A549 (cell line): ENCODE measurements at regions not wholly inside any gene's neighbourhood (a gene's known extent, or its start where the extent isn't known, plus 50 kb on each side); places are given as distances from the start of the nearest gene placed in this dataset.

ENCODE experiments used
- ATAC-seq, 2 experiments: fragments of 200-7000 bp in 1 of 2; fragments of >200 bp in 1 of 2; cut with Nextera tagmentation in 1 of 2; cut with Tn5 transposase in 1 of 2; 3 replicates each; pipeline versions ENCODE4 v1.8.0 to v1.9.1; 2018 to 2020; ENCODE audit warnings: mild to moderate bottlenecking in 1 of 2, moderate library complexity in 1 of 2
- CTCF ChIA-PET: fragments of 300-600 bp; sonication (Branson Sonifier 250); formaldehyde crosslinking; extraction: SDS; loops from one replicate; lab custom pipeline; 2021; ENCODE audit warnings: antibody characterized with exemption, inconsistent platforms; lab: Yijun Ruan, JAX
- POLR2A ChIA-PET: fragments of 350-600 bp; formaldehyde crosslinking; extraction: SDS; loops from one replicate; lab custom pipeline; 2021; ENCODE audit warnings: antibody characterized with exemption, inconsistent platforms; lab: Yijun Ruan, JAX
- DNase-seq, 2 experiments: peaks; one replicate each; pipeline versions ENCODE4 v3.0.0 to v3.0.0-alpha.2; 2011 to 2016; ENCODE audit warnings: low read depth in 1 of 2, low spot score in 1 of 2
- FAIRE-seq: peaks from 2 replicates; lab custom pipeline; 2011; peaks lifted over from hg19 to GRCh38; lab: Jason Lieb, UNC
- H3K27ac ChIP-seq, 2 experiments: fragments of >200 bp; sonication (Bioruptor Twin); formaldehyde crosslinking; 3 replicates each; pipeline ENCODE4 v1.5.1; 2016 to 2017
- H3K4me1 ChIP-seq: fragments of >200 bp; sonication (Bioruptor Twin); formaldehyde crosslinking; 3 replicates; pipeline ENCODE4 v1.6.1; 2016
- H3K4me2 ChIP-seq: fragments of >200 bp; sonication (Bioruptor Twin); formaldehyde crosslinking; 3 replicates; pipeline ENCODE4 v1.6.1; 2016
- H3K4me3 ChIP-seq: fragments of >200 bp; sonication (Bioruptor Twin); formaldehyde crosslinking; 3 replicates; pipeline ENCODE4 v1.5.1; 2016
- H3K9me3 ChIP-seq: fragments of >200 bp; sonication (Bioruptor Twin); formaldehyde crosslinking; 3 replicates; pipeline ENCODE4 v1.6.1; 2016
- CBX2 ChIP-seq: fragments of 200-600 bp; sonication (generic); IDR thresholded peaks from 2 replicates; pipeline ENCODE4 v1.6.1; 2016; ENCODE audit warnings: low read depth, mild to moderate bottlenecking, borderline replicate concordance
- E2F6 ChIP-seq: IDR thresholded peaks from 2 replicates; pipeline ENCODE4 v1.6.1; 2012; ENCODE audit warnings: low read depth, borderline replicate concordance
- ELK1 ChIP-seq: fragments of 150-350 bp; IDR thresholded peaks from 2 replicates; pipeline ENCODE4 v1.6.1; 2014; ENCODE audit warnings: low read depth, mild to moderate bottlenecking, low read length
- GATA3 ChIP-seq: IDR thresholded peaks from 2 replicates; pipeline ENCODE4 v1.6.1; 2012; ENCODE audit warnings: borderline replicate concordance
- HES2 ChIP-seq: fragments of >200 bp; sonication (Bioruptor Twin); formaldehyde crosslinking; IDR thresholded peaks from 2 replicates; pipeline ENCODE4 v1.6.1; 2016
- HEYL ChIP-seq: fragments of 250-450 bp; sonication (Bioruptor Pico); IDR thresholded peaks from 2 replicates; pipeline ENCODE4 v1.8.0; 2021; ENCODE audit warnings: mild to moderate bottlenecking, moderate library complexity
- HMGXB4 ChIP-seq: fragments of 250-450 bp; sonication (Bioruptor Pico); IDR thresholded peaks from 2 replicates; pipeline ENCODE4 v1.5.0; 2021; ENCODE audit warnings: mild to moderate bottlenecking, moderate library complexity, borderline replicate concordance
- HOXB13 ChIP-seq: fragments of 250-450 bp; sonication (Bioruptor Pico); IDR thresholded peaks from 2 replicates; pipeline ENCODE4 v1.5.0; 2020; ENCODE audit warnings: low read depth, mild to moderate bottlenecking, moderate library complexity
- MAX ChIP-seq: IDR thresholded peaks from 2 replicates; pipeline ENCODE4 v1.6.1; 2012
- MYC ChIP-seq: IDR thresholded peaks from 2 replicates; pipeline ENCODE4 v1.6.1; 2012; ENCODE audit warnings: mild to moderate bottlenecking, inconsistent platforms, low read length, improper control_type of control experiment, borderline replicate concordance
- NR3C1 ChIP-seq: fragments of >200 bp; sonication (Bioruptor Twin); formaldehyde crosslinking; IDR thresholded peaks from 3 replicates; pipeline ENCODE4 v1.6.1; 2017
- PBX3 ChIP-seq: IDR thresholded peaks from 2 replicates; pipeline ENCODE4 v1.6.1; 2012
- RAD21 ChIP-seq, 2 experiments: fragments of >200 bp in 1 of 2; sonication (Bioruptor Twin) in 1 of 2; formaldehyde crosslinking in 1 of 2; IDR thresholded peaks in 1 of 2; conservative IDR thresholded peaks in 1 of 2; 2 replicates in 1 of 2; 3 replicates in 1 of 2; pipeline ENCODE4 v1.6.1; 2012 to 2018; ENCODE audit warnings: inconsistent platforms in 1 of 2
- SMC3 ChIP-seq: fragments of >200 bp; sonication (Bioruptor Twin); formaldehyde crosslinking; IDR thresholded peaks from 3 replicates; pipeline ENCODE4 v1.6.1; 2018; ENCODE audit warnings: inconsistent platforms
- TP53 ChIP-seq: fragments of 250-450 bp; sonication (Bioruptor Pico); IDR thresholded peaks from 2 replicates; pipeline ENCODE4 v1.5.0; 2021; ENCODE audit warnings: mild to moderate bottlenecking, moderate library complexity
- ZFP36 ChIP-seq: fragments of 450-650 bp; IDR thresholded peaks from 2 replicates; pipeline ENCODE4 v1.6.1; 2014; ENCODE audit warnings: borderline replicate concordance; ENCODE audit not compliant: partially characterized antibody
- WGBS: methylation state at CpG from one replicate; pipeline ENCODE4 v1.1.6; 2017; ENCODE audit errors: missing lambda C conversion rate; 5-methylcytosine and 5-hydroxymethylcytosine counted together

- TF ChIP-seq TP53 (CRISPR knock-in tag) (no peak), RAD21 (conservative IDR thresholded peaks at IDR 0.05 in 1 of 2, IDR thresholded peaks at IDR 0.05 in 1 of 2) (no peak), ELK1 (no peak), PBX3 (no peak), HOXB13 (no peak), HEYL (CRISPR knock-in tag) (no peak), SMC3 (no peak), HES2 (no peak), E2F6 (no peak), NR3C1 (no peak)
- ChIA-PET POLR2A (no interaction called here), CTCF (no interaction called here)
- H3K4me2 ChIP-seq, result no peak overlapping the region
- no peak overlapping the region for H3K4me3 ChIP-seq
- DNase-seq (no peak), ATAC-seq (no peak), FAIRE-seq (no peak)
- 21% methylated on average over 7 of the region's 7 CpGs for WGBS
- H3K27ac ChIP-seq, result no peak overlapping the region
- no peaks in the 10 kb centered on the region for H3K9me3 ChIP-seq
- H3K4me1 ChIP-seq, result no peaks in the 10 kb centered on the region
Observed at GRCh38 chr3:132829101-132829500, 106.9 kb upstream of the NPHP3 start.

- Histone ChIP-seq H3K27ac (no peak overlapping the region), H3K4me3 (no peak overlapping the region), H3K4me1 (no peaks in the 10 kb centered on the region), H3K9me3 (no peaks in the 10 kb centered on the region), H3K4me2 (no peak overlapping the region)
- ChIA-PET CTCF (no interaction called here), POLR2A (no interaction called here)
- no peak for ATAC-seq
- WGBS, result 2% methylated on average over 2 of the region's 2 CpGs
- TF ChIP-seq HMGXB4 (CRISPR knock-in tag) (no peak), CBX2 (no peak)
- no peak for DNase-seq
- no peak for FAIRE-seq
Observed at GRCh38 chr3:132822837-132823236, 100.6 kb upstream of the NPHP3 start.

GRCh38 chr3:132822266-132822665 lies 100.1 kb upstream of the NPHP3 start:
- Histone ChIP-seq H3K4me1 (no peaks in the 10 kb centered on the region), H3K9me3 (no peaks in the 10 kb centered on the region), H3K4me3 (no peak overlapping the region), H3K27ac (no peak overlapping the region), H3K4me2 (no peak overlapping the region)
- CTCF ChIA-PET, result no interaction called here
- ATAC-seq, result no peak
- POLR2A ChIA-PET, result no interaction called here
- WGBS, result 0% methylated on average over 1 of the region's 1 CpG
- TF ChIP-seq GATA3, result no peak
- TF ChIP-seq MAX, result no peak
- TF ChIP-seq HES2, result no peak
- TF ChIP-seq PBX3, result no peak
- TF ChIP-seq MYC, result no peak
- no peak for TF ChIP-seq ZFP36
- TF ChIP-seq, all 56 proteins: peak for 0
- no peak for FAIRE-seq
- no peak for DNase-seq
